ENCODE measurements at regions not wholly inside any gene's neighbourhood (a gene's known extent, or its start where the extent isn't known, plus 50 kb on each side); places are given as distances from the start of the nearest gene placed in this dataset.
"Not testable (repeated sequence)": the region's sequence is repeated elsewhere in the genome, so short reads cannot be mapped to it uniquely, and the experiment has no call there.

DNA sequence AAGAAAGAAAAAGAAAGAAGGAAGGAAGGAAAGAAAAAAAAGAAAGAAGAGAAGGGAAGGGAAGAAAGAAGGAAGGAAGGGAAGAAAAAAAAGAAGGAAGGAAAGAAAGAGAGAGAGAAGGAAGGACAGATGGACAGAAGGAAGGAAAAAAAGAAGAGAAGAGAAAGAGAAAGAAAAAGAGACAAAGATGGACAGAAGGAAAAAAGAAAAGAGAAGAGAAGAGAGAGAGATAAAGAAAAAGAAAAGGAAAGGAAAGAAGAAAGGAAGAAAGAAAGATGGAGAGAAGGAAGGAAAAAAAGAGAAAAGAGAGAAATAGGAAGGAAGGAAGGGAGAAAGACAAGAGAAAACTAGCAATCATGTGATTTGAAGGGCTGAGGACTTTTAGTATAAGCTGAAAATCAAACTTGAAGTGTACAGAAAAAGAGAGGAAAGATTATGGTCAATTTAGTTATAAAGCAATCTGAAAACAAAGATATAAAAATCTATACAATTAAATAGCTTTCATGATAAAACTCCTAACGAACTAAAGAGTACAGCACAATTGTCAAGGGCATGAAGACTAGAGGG, 115.3 kb downstream of the LTN1 start:
- no peak for DNase-seq (ENCODE audit: low spot score)

DNA sequence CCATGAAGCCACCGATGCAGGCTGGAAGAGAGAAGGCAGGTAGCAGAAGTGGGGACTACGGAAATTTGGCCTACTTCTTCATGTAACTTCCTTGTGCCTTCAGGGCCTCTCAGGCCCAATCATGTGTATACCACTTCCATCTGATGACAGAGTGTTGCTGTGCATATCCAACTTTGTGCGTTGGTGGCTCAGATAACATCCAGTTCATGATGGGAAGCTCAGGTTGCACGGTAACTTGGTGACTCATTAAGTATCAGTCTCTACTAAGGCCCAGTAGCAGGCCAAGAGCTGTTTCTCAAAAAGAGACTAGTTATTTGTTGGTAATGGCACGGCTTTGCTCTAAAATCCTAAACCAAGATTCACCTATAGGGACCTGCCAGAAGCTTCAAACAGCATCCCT, 117.6 kb downstream of the LTN1 start:
- DNase-seq (ENCODE audit: low spot score), result no peak

DNA sequence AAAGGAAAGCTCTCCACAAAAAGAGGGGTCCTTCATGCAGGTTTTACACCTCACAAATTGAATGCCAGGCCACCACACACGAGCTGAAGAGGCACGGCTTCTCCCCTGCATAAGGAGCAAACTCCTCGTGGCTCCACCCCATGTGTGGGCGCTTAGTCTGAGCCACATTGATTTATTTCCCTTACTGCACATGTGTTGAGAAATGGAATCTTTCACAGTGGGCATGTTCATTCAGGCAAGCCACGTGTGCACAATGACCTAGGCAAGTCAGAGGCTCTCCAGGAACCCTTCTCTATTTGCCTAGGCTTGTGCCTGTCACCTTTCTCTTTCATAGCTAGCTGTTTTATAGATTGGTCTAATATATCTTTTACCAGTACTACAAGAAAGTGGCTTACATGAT, 120.5 kb downstream of the LTN1 start:
- no peak for DNase-seq (ENCODE audit: low spot score)

GRCh38 chr21:28871388-28872010, 121.2 kb downstream of the LTN1 start:
- no peak for DNase-seq (ENCODE audit: low spot score)

DNA sequence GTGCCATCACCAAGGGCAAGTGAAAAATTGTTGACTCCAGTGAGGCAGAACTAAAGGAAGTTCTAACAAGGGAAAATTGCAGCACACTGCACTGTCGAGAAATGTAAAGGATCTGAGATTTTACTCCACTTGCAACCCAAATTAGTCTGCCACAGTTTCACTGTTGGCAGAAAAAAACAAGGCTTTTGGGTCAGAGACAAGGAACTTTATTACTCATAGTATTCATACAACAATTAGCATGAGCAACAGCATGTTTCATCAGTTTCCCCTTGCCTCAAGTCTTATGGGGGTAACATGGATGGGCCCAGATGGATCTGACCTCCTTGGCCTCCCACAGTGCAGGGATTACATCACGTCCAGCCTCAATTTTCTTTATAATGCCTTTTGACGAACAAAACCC, 125.3 kb downstream of the LTN1 start:
- DNase-seq (ENCODE audit: low spot score), result no peak

DNA sequence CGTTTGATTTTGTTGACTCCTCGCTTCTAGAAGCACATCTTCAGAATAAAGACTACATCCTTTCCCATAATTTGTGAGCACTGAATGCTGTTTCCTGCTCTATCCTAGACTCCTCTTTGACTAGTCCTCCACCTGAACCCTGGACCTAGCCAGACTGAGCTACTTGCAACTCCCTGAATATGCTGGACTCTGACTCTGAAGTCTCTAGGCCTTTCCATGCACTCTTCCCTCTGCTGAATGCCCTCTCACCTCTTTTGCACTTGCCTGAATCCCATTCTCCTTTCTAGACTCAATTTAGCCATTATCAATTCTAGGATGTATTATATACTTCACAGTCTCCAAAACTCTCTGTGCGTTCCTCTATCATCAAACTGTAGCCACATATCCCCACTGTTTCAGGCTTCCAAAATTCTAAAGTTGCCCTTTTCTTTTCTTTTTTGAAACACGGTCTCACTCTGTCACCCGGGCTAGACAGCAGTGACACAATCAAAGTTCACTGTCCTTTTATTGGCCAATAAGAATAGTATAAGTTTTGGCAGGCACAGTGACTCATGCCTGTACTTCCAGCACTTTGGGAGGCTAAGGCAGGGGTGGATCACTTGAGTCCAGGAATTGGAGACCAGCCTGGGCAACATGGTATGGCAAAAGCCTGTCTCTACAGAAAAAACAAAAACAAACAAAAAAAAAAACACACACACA, 127.0 kb downstream of the LTN1 start:
- no peak for DNase-seq (ENCODE audit: low spot score)

GRCh38 chr21:28858424-28858823, 134.3 kb downstream of the LTN1 start:
- no peak for DNase-seq (ENCODE audit: low spot score)

DNA sequence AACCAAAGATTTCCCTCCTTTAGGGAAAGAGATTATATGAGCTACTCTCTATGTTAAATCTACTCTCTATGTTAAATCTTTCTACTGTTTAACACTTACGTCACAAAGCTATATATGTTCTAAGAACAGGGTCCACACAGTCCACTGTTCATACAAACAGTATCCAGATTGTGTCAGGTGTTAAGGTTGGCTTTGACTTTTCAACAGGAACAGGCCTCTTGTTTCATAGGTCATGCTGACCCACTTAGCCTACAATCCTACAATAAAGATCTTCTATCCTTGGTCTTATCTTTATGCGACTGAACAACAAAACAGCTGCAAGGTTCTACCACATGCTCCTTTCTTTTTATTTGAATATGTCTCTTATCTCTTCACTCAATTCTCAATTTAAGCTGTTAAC, 134.9 kb downstream of the LTN1 start:
- no peak for DNase-seq (ENCODE audit: low spot score)

DNA sequence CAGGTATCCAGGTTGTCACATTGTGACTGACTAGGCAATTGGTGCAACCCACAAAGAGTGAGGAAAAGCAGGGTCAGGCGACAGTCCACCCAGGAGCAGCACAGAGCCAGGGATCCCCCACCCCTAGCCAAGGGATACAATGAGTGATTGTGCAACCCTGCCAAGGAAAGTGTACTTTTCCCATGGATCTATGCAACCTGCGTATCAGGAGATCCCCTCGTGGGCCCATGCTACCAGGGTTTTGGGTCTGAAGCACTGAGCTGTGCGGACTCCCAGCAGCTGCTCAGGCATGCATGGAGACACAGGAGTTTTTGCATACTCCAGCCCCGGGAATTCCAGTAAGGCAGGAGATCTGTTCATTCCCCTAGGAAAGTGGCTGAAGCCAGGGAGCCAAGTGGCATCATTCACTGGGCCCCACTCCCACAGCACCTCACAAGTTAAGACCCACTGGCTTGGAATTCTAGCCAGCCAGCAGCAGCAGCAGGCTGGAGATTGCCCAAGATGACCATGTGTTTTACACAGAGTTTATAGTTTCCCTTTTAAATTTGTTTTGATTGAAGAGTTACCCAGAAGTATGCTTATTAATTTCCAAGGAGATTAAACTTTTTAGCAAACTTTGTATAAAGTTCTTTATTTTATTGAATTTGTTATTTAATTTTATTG, 136.0 kb downstream of the LTN1 start:
- no peak for DNase-seq (ENCODE audit: low spot score)

GRCh38 chr21:28852706-28853105, 140.0 kb downstream of the LTN1 start:
- no peak for DNase-seq (ENCODE audit: low spot score)

- no peak for DNase-seq (ENCODE audit: low spot score)
Measured at GRCh38 chr21:28851645-28852044, 141.0 kb downstream of the LTN1 start.

DNA sequence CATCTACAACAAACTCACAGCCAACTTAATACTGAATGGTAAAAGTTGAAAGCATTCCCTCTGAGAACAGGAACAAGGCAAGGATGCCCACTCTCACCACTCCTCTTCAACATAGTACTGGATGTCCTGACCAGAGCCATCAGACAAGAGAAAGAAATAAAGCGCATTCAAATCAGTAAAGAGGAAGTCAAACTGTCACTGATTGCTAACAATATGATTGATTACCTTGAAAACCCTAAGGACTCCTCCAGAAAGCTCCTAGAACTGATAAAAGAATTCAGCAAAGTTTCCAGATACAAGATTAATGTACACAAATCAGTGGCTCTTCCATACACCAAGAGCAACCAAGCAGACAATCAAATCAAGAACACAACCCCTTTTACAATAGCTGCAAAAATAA, 153.4 kb downstream of the LTN1 start:
- DNase-seq (ENCODE audit: low spot score), result not testable (repeated sequence)

GRCh38 chr21:28837426-28837825, 155.3 kb downstream of the LTN1 start:
- DNase-seq (ENCODE audit: low spot score), result not testable (repeated sequence)

DNA sequence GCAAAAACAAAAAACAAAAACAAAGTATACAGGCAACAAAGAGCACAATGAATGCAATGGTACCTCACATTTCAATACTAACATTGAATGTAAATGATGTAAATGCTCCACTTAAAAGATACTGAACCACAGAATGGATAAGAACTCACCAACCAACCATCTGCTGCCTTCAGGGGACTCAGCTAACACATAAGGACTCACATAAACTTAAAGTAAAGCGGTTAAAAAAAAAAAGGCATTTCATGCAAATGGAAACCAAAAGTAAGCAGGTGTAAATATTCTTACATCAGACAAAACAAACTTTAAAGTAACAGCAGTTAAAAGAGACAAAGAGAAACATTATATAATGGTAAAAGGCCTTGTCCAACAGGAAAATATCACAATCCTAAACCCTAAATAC, 156.1 kb downstream of the LTN1 start:
- DNase-seq (ENCODE audit: low spot score), result not testable (repeated sequence)

GRCh38 chr21:28834335-28835238, 158.1 kb downstream of the LTN1 start:
- no peak for DNase-seq (ENCODE audit: low spot score)

GRCh38 chr21:28833609-28834008, 159.1 kb downstream of the LTN1 start:
- no peak for DNase-seq (ENCODE audit: low spot score)

GRCh38 chr21:28833182-28833581, 159.5 kb downstream of the LTN1 start:
- DNase-seq (ENCODE audit: low spot score), result no peak

GRCh38 chr21:28832715-28833061, 160.0 kb downstream of the LTN1 start:
- no peak for DNase-seq (ENCODE audit: low spot score)

DNA sequence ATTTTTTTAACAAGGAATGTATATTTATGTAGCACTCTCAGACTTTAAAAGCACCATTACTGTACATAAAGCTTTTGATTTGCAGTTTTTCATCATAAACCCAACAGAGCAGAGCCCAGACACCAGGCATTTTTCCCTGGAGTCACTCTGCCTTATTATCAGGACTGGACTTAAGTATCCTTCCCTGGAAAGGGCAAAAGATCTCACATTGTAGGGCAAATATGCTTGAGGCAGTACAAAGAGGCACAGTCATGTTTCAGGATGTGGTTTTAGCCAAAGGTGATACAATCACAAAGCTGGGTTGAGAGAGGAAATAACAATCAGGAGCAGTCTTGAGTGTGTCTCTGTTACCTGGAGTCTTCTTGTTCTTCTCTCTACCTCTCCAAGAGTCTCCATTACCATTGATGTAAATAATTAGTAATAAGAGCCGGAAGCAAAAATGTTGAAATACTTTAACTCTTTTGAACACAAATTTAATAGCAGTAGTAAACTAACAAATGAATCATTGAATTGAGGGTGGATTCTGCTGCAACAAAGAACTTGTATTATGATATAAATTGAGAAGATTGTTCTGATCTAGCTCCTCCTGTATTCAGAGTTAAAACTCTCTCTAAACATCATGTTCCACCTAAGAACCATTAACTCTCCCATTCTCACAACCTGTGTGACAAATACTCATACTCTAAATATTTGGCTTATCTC, 160.5 kb downstream of the LTN1 start:
- DNase-seq (ENCODE audit: low spot score), result no peak

GRCh38 chr21:28828981-28829380, 163.7 kb downstream of the LTN1 start:
- no peak for DNase-seq (ENCODE audit: low spot score)

- DNase-seq (ENCODE audit: low spot score), result no peak
Measured at GRCh38 chr21:28828021-28828420, 164.7 kb downstream of the LTN1 start.

GRCh38 chr21:28827422-28827821, 165.3 kb downstream of the LTN1 start:
- no peak for DNase-seq (ENCODE audit: low spot score)
